ENCODE measurements at regions not wholly inside any gene's neighbourhood (a gene's known extent, or its start where the extent isn't known, plus 50 kb on each side); places are given as distances from the start of the nearest gene placed in this dataset.
A peak's percentile ranks its signal among the peaks of the same experiment; 100 is the strongest.
"Not testable (repeated sequence)": the region's sequence is repeated elsewhere in the genome, so short reads cannot be mapped to it uniquely, and the experiment has no call there.

DNA sequence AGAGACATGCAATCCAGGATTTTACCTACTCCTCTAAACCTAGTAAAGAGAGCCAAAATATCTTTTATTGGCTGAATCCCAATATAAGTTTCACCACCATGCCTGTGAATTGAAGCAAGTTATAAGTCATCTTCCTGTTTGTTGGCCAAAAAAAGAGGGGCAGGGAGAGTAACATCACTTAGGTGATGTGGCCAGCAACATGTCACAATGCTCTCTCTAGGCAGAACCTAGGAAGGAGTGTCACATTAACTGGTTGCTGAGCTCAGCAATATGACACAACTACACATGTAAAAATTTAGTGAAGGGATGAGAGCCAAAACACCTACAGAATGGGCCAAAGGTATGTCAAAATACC is 895.9 kb upstream of the AMELY start:
- no peak for DNase-seq

DNA sequence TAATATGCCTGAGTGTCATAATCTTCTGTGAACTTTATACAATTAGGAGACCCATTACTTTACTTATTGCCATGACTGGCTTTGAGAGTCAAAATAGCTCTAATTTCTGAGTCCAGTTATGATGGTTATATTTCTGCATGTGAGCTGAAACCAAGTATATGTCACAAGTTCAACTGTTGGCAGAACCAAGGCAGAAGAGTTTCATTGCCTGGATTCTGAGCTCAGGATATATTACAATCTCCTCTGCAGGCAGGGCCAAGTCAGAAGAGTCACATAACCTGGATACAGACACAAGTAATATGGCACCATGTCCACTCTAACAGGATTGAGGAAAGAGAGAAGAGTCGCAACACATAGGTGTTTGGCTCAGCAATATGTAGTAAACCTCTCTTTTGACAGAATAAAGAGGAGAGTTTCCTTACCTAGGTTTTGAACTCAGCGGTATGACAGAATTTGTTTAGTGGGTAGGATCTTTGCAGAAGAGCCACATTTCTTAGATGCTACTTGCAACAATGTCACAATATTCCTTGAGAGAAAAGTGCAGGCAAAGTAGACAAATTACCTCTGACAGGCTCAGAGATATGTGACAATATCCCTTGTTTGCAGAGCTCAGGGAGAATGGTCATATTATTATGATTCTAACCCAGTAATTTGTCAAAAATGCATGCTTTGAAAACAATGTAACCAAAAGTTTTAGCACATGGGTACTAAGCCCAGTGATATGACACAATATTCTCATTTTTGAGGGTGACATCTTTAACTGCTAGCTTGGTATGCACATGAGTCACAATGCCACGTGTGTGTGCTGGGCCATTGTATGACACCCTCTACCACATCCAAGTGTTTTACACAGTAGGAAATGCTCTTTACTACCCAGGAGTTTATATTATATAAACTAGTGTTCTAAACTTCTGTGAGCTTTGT is 895.3 kb upstream of the AMELY start:
- no peak for DNase-seq

DNA sequence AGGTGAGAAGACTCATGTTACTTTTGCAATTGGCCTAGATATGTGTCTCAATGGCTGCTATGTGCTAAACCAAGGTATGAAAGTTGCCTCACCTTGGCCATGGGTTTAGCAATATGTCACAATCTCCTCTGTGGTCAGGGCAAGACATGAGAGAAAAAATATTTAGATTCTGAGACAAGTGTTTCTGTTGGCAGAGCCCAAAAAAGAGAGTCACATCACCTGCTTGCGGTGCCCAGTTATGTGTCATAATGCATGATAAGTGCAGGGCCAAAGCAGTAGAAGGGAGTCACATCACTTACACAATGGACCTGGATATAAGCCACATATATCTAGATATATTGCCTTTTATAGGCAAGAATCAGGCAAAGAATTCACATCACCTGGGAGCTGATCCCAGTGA is 894.1 kb upstream of the AMELY start:
- DNase-seq: no peak

DNA sequence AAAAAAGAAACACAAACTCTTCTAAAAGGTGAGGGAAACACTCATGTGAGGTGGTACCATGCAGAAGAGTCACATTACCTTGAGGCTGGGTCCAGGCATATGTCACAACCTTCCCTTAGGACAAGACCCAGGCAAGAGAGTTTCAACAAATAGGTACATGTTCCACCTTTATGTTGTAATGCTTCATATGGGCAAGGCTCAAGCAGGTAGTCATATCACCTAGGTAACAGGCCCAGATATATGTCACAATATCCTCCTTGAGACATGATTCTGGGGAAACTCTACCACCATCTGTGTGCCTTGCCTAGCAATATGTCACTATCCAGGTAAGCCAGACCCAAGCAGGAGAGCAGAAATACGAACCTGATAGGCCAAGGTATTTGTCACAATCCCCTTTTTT is 892.2 kb upstream of the AMELY start:
- no peak for DNase-seq

DNA sequence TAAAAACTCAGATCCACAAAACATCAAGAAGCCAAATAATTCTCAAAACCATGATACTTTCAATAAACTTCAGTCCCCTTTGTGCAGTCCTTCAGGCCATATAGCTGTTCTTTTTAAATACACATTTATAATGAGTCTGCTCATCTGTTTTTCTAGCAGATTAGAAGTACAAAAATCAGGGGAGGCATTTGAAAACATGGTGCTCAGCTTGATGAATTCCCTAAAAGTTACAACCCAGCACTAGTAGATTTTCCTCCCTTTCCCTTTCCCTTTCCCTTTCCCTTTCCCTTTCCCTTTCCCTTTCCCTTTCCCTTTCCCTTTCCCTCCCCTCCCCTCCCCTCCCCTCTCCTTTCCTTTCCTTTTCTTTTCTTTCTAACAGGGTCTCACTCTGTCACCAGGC is 884.6 kb upstream of the AMELY start:
- no peak for DNase-seq

DNA sequence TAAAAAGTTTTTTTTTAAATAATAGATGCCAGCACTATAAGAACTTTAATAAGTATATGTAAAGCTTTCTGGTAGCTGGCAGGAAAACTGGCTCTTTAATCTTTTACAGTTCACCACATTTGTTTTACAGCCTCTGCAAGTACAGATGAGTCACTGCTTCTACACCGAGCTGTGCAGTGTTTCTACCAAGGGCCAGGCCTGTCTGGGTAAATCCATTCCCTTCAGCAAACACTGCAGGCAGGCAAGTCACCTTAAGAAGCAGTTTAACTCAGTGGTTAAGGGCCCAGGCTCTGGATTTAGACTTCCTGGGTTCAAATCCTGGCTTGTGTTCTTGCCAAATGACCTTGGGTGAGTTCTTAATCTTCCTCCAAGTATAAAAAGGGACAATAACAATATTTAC is 882.9 kb upstream of the AMELY start:
- peak in 3 of 56 donors; percentile 0 to 1 (median 0) for DNase-seq

DNA sequence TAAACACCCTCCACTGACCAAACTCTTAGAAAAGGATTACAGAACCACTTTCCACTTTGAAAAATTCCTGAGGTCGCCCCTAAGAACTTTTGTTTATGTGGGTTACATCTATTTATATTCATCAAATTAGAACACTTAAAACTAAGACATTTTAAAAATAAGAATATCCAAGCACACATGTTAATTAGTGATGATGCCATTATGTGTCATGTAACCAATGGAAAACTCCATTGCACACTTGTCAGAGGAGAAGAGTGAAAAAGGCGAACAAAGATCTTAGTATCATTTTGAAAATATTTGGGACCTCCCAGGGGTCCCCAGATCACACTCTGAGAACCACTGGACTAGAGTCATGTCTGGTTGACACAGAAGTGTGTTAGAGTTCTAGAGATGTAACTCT is 882.4 kb upstream of the AMELY start:
- DNase-seq: no peak

DNA sequence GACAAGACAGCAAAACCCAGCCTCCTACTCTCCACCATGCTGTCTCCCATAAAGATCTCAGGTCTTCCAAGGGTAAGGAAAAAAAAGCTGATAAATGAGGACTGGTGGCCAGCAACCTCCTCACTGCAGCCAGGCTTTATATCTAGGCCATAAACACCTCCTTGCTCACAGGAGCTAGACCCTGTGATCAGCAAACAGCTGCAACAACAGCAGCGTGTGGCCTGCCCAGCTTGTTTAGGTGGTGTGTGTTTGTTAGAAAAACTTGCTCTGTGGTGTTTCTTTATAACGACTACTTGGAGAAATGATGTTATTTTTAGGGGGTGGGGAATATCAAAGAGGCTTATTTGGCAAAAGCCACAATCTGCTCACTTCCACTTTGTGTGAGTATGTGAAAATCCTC is 880.9 kb upstream of the AMELY start:
- DNase-seq: no peak

DNA sequence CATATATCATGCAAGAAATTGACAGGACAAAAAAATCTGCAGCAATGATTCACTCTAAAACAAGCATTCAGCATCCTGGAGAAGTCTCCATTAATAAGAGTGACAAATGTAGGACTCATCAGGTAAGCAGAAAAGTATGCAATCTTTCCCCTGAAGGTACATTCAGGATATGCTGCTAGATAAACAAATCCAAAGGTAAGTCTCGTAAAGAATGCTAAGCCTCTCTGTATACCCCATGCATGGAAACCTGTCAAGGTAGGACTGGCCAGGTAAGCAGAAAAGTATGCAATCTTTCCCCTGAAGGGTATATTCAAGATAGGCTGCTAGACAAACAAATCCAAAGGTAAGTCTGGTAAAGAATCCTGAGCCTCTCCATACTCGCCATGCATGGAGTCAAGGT is 869.9 kb upstream of the AMELY start:
- no peak for DNase-seq

DNA sequence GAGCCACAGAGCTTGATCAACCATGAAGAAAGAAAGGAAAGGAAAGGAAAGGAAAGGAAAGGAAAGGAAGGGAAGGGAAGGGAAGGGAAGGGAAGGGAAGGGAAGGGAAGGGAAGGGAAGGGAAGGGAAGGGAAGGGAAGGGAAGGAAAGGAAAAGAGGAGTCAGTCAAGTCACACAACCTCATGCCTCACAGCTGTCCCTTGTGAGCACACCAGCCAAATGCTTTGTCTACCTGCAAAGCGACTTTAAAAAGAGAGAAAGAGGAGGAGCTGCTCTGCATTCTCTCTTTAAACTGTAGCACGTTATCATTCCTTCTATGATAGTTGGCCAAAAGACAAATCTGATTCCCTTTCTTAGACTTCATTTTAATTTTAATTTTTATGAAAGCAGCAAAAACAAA is 863.9 kb upstream of the AMELY start:
- DNase-seq: not testable (repeated sequence)

DNA sequence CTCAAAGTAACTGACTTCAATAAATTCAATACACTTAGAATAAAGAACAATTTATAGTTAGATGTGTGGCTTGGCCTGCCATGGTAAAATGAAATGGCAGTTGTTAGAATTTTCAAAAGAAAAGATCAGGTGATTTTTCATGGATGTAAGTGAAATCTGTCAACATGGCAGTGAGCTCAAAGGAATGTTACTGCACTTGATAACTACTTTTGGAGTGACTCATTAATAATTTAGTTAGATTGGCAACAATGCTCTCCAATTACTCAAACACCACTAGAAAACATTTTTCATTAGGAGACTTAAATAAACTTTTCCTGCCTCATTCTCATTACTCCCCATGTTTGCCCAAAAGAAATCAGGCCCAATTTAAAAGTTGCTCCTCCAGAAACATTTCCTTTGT is 860.2 kb upstream of the AMELY start:
- no peak for DNase-seq

DNA sequence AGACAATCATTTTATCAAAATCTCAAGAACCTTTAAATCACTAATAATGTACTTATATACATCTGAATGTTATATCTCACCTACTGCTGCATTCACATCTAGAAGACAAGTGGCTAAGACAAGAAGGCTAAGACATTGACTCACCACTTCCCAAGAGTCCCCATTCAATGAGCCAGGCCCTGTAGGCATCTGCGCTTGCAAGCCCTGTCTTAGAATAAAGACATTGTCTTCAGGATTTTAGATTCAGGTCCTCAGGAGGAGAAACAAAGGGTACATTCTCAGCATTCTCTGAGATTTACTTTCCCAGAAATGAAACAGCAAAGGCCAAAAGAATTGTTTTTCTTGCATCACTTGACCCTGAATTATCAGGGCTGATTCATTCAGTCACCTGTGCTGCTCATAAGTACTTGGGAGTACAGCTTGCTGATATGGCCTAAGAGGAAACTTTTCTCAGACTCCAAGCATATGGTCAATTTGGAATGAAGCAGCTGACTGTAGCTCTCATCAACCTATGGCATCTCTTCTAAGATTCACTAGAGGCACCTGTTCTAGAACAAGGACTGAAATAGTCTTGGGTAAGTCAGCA is 858.3 kb upstream of the AMELY start:
- DNase-seq: no peak

DNA sequence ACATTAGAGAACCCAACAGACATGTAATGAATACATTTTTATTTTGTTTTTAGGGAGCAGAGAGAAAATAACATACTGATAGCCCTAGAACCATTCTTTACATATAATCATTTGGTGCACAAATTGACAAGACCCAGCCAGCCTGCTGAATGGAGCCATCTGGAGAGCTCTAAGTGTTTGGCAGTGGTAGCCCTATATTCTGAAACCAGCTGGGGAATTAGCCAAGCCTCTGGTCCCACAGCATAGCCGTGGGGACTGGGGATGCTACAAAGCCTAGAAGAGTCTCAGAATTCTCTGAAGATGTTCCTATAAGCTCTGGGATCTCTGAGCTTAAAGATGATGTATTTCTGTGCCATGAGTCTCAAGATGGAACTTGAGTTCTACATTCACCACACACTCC is 857.3 kb upstream of the AMELY start:
- DNase-seq: peak in 1 of 56 donors; percentile 1

DNA sequence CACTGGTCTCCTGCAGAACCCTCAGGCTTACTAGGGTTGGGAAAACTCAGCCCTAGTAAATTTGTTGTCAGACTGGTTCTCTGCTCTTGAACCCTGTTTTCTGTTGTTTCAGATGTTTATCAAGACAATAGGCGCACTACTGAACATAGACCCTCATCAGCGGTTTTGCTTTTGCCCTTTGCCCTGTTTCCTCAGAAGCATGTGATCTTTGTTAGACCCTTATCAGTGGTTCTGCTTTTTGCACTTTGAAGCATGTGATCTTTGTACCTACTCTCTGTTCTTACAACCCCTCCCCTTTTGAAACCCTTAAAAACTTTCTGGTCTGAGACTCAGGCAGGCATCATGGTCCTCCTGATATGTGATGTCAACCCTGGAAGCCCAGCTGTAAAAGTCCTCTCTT is 842.2 kb upstream of the AMELY start:
- no peak for DNase-seq

DNA sequence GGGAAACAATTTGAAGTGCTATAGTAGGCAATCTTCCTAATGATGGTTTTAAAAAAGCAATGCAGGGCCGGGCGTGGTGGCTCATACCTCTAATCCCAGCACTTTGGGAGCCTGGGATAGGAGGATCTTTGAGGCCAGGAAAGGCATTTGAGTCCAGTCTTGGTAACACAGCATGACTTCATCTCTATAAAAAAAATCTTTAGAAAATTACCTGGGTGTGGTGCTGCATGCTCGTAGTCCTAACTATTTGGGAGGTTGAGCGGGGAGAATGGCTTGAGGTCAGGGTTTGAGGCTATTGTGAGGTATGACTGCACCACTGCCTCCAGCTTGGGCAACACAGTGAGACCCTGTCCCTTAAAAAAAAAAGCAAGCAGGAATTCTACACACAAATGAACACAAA is 835.2 kb upstream of the AMELY start:
- peak in 1 of 56 donors; percentile 0 for DNase-seq

DNA sequence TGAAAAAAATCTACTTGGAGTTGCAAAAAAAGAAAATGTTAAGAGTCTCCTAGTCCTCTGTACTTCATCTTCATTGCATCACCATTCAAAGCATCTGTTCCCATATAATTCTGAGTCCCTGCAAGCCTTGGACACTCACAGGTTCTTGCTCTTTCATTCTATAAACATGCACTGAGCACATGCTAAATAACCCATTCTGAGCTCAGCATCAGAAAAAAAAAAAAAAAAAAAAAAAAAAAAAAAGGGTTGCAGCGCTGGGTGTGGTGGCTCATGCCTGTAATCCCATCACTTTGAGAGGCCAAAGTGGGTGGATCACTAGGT is 834.0 kb upstream of the AMELY start:
- no peak for DNase-seq

DNA sequence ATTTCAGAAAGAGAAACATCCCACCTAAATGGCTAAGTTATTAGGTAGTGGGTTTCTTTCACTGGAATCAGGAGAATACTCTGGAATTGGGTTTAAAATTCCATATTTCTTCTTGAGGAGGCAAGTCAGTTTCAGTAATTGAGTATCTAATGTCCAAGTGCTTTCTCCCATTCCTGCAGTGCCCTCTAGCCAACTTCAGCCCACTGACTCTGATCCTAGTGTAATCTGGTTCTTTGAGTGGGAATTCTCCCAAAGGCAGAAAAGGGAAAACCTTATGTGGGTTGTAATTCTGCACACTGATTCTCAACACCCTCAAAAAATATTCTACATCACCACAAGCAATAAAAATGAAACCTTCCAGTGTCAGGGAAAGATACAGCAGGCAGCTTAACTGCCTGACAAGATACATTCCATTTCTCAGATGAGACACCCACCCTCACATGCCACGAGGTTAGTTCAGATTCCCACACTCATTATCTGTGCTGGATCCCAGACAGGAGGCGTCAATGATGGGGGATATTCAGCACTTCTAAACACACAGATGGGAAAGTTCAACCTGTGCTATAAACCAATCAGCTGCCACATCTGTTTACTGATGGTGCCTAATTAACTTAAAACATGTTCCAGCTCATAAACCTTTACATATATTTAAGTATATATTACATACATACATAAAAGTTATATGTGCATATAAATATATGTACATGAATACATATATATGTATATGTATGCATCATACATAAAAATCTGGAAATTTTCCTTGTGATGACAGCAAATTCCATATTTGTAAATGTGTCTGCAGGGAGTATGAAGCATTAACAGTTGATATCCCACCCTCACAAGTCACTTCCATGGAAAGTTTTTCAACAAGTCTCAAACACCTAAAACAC is 833.4 kb upstream of the AMELY start:
- peak in 1 of 56 donors; percentile 0 for DNase-seq

DNA sequence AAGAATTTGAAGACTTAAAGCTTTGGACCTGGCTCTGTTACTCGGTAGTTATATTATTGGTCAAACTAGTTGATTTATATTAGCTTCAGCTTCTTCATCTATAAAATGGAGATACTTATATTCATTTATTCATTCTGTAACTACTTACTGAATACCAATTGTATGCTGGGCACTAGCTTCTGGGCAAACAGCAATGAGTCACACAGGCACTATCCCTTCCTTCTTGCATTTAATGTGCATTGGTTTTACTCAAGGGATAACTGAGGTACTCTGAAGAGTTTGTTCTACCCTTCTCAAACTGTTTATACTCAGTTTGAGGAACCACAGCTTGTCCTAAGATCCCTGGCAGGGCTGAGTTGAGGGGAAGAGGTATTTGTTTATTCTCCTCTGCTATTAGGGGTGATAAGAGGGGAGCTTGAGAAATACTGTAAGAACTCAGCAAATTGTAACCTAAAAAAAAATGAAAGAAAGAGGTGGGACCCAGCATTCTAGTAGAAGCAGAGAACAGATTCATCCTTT is 825.4 kb upstream of the AMELY start:
- no peak for DNase-seq

DNA sequence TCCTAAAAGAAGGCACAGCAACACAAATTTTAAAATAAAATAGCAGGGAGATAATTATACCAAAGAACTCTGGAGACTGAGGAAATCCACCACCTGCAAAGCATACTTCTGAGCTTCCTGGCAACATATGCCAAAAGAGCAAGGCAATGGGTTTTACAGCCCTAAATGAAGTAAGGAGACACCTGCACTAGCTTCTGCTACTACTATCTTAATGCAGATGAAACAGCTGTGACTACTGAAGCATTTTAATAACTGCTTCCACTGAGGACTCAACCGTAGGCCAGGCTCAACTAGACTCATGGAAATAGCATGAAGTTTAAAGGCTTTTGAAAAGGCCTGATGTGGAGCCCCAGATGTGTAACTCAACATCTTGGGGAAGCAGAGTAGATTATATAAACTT is 820.1 kb upstream of the AMELY start:
- DNase-seq: no peak

DNA sequence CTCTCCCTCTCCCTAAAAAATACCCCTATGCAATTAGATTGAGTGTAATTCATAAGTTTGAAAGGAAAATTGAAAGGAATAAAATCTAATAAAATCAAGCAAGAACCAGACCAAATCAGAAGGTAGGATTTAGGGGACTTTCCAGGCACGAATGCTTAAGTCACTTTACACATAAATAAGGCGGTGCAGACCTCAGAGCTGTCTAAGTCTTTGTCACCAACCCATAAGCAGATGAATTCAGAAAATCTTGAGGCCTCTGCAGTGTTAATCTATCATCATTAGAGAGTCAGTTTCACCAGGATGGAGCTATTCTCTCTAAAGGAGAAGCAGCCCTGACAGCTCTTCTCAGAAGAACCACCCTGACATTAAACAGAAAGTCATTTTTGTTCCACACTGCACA is 819.1 kb upstream of the AMELY start:
- no peak for DNase-seq

DNA sequence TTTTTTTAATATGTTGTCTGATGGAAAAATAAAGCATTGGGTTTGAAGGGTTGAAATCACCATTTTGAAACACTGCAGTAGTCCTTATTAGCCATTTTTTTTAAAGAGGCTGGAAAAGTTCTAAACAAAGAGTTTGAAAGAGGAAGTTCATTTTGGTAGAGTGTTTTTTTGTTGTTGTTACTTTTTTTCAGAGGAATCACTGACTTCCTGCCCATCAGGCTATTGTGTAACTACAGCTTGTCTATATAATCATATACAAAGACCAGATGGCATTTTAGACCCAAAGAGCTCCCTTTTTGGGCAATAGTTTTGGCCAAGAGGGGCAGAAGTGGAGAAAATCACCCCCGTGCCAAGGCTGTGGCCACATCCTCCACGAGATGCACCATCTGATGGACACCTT is 818.5 kb upstream of the AMELY start:
- DNase-seq: no peak

Data from amygdala (tissue), 56 donors.